GM19239 (cell line): ENCODE measurements at regions not wholly inside any gene's neighbourhood (a gene's known extent, or its start where the extent isn't known, plus 50 kb on each side); places are given as distances from the start of the nearest gene placed in this dataset.

Source experiments
- DNase-seq: peaks from one replicate; pipeline ENCODE4 v3.0.0; 2011; ENCODE audit warnings: low spot score; ENCODE audit not compliant: insufficient read length
- FAIRE-seq: peaks from 2 replicates; lab custom pipeline; 2011; peaks lifted over from hg19 to GRCh38; lab: Jason Lieb, UNC

GRCh38 chr7:156095908-156096539 is 283.8 kb upstream of the SHH start:
- FAIRE-seq, result no peak
- no peak for DNase-seq

GRCh38 chr7:156094350-156095146 is 282.3 kb upstream of the SHH start:
- no peak for FAIRE-seq
- no peak for DNase-seq

GRCh38 chr7:156092307-156092706 is 280.0 kb upstream of the SHH start:
- DNase-seq (no peak), FAIRE-seq (no peak)

DNA sequence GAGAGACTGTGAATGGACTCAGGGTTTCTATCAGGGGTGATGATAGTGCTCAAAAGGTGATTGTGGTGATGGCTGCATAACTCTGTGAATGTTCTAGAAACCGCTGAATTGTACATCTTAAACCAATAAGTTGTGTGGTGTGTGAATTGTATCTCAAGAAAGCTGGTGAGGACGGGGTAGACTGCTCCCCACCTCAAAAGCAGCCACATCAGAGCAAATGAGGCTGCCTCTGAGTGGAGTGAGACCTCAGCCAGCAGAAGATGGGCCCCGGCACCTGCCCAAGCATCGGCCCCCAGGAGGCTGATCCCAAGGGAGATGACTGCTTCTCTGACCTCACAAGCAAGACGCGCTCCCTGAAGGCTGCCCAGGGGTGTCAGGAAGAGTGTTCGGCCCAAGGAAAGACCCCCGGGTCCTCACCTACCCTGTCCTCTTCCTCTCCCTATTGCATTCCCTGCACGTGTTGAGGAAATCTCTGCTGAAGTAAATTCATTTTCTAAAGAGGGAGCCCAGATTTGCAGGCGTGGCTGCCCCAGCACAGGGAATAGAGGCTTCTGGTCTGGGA is 279.3 kb upstream of the SHH start:
- DNase-seq, result no peak
- no peak for FAIRE-seq

DNA sequence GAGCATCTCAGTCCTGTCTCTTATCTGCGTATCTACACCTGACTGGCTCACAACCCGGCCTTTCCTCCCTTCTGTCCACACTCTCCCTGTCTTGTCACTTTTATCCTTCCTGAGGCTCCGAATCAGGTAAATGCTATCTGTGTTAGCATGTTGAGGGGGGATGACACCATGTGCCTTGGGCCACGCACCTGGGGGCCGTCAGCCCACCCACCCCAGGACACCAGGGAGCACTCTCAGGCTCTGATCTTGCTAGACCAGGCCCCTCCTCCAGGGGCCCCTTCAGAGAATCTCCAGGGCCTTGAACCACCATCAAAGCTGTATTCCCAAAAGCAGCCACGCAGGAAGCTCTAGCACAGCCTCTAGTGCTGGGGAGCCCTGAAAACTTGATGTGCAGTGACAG is 278.7 kb upstream of the SHH start:
- no peak for DNase-seq
- FAIRE-seq, result no peak

DNA sequence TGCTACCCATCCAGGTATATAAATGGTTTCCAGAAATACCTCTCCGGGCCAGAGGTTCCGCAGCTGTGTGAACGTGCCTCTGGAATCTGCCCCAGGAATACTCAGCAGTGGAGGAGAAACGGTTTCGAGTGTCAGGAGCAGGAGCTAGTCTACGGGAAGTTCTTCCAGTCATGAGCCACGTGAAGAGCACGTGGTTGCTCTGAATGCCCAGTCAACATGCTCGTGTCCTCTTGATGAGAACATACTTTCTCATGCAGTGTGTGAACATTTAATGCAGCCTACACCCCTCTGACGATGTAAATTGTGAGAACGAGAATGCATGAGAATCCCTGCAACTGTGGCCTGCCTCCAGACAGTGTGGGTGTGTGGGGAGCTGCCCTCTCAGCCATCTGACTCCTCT is 277.0 kb upstream of the SHH start:
- DNase-seq (no peak), FAIRE-seq (no peak)

DNA sequence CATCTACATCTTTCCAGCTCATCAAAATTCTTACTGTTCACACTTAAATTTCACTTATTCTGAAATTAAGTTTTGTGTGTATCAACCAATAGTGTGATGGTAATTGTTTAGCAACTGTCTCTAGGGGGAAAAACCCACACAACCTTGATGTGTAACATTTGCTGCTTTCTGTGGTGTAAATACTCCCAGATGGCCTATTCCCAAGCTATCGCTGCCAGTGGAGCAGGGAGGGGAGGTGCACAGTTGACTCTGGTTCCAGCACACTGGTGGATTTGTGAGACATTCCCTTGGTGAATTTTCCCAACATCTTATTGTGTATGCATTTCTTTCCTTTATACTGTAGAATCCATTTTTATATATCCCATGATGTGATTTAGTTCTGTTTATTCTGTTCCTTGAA is 275.9 kb upstream of the SHH start:
- FAIRE-seq (no peak), DNase-seq (no peak)

- FAIRE-seq, result no peak
Measured at GRCh38 chr7:156082048-156083040, 270.1 kb upstream of the SHH start.

GRCh38 chr7:156080596-156080995 is 268.3 kb upstream of the SHH start:
- DNase-seq (no peak), FAIRE-seq (no peak)

More at GRCh38 chr7:156082048-156083040, 270.1 kb upstream of the SHH start:
- DNase-seq, result no peak

DNA sequence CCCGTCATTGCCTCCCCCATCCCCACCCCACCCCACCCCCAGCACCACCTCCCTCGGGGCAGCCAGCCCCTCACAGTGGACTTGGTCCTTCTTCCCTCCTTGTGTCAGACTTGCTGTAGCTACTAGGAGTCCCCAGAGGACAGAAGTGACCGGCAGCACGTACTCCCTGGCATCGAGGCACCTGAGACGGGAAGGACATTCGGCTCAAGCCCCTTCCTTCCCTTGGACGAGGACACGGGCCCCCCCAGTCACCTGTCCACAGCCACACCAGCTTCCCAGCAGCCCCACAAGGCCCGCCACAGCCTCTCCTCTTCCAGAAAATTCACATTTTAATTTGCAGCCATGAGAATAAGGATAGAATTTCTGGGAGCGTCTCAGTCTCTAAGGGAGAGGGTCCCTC is 267.8 kb upstream of the SHH start:
- FAIRE-seq, result no peak

DNA sequence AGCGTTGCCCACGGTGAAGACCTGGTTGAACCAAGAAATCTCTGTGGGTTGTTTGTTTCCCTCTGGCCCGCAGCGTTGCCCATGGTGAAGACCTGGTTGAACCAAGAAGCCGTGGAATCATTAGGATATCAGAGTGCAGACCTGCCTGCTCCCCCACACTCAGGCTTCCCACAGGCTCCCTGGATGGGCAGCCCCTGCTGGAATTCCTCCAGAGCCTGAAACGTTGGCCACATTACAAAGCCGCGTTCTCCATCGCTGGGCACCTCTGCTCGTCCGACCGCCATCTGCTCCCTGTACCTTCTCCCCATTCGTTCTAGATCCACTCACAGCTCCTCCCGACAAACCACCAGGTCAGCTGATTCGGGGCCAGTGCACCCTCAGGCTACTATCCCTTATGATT is 266.9 kb upstream of the SHH start:
- DNase-seq (no peak), FAIRE-seq (no peak)

More for the DNA sequence above, 267.8 kb upstream of the SHH start:
- DNase-seq, result no peak

DNA sequence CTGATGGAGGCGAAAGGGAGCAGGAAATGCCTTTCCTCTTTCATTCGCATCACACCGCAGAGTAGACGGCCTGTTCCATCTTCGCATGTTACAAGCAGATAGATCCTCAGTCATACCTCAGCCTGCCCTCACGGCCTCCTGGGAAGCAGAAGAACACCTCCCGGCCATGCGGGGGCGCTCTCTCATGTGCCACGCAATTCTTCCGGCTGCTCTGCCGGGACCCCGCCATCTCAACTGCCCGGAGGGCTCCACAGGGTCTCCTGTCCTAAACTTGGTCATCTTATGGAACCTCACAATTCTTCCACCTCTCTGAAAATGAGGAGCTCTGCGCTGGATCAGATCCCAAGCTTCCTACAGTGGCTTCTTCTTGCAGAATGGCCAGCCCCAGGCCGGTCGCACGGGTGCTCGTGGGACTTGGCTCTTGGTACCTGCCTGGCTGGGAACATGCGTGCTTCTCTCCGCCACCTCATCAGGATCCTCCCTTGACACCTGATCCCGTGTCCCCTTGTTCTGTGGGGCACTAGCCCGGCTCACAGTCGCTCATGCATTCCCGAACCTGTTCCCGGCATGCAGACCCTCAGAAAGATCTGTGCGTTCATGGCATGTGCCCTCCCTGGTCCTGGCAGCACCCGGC is 262.8 kb upstream of the SHH start:
- FAIRE-seq (no peak), DNase-seq (no peak)

- no peak for FAIRE-seq
Measured at GRCh38 chr7:156074084-156074483, 261.8 kb upstream of the SHH start.

GRCh38 chr7:156073366-156074052 is 261.2 kb upstream of the SHH start:
- FAIRE-seq (no peak), DNase-seq (no peak)

More at GRCh38 chr7:156074084-156074483, 261.8 kb upstream of the SHH start:
- DNase-seq, result no peak

- no peak for FAIRE-seq
- no peak for DNase-seq
Measured at GRCh38 chr7:156071612-156072011, 259.3 kb upstream of the SHH start.

GRCh38 chr7:156069891-156070290 is 257.6 kb upstream of the SHH start:
- DNase-seq (no peak), FAIRE-seq (no peak)

DNA sequence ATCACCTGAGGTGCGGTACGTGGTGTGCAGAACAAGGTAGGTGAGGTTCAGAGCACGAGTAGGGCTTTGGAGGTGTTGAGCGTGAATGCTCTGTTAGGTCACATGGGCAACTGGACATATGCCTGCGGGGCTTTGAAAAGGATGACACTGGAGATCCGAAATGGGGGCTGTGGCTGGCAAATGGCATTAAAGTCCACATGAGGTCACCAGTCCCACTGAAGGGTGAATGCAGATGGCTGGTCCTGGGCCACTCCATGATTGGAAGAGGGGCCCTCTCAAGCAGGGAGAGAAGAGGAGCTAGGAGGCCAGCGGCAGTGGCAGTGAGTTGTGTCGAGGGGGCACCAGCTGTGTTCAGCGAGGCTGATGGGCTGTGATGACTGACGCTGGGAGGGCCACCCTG is 254.9 kb upstream of the SHH start:
- no peak for FAIRE-seq

DNA sequence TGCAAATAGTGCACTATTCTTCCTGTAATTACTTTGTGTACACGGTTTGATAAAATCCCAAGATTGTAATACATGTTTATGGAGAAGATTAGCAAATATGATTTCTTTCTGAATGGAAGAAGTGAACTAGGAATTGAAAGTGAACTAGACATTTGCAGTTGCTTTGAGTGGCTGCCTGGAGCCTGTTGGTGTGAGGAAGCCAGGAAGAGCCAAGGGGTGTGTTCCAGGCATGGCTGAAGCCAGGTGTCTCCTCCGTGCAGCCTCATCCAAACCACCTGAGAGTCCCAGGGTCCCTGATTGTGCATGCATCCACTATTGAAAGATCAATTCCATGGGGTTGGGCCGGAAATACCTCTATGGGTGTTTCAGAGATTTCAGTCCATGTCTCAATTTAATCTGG is 253.1 kb upstream of the SHH start:
- FAIRE-seq (no peak), DNase-seq (no peak)

More for the DNA sequence above, 254.9 kb upstream of the SHH start:
- DNase-seq, result no peak

DNA sequence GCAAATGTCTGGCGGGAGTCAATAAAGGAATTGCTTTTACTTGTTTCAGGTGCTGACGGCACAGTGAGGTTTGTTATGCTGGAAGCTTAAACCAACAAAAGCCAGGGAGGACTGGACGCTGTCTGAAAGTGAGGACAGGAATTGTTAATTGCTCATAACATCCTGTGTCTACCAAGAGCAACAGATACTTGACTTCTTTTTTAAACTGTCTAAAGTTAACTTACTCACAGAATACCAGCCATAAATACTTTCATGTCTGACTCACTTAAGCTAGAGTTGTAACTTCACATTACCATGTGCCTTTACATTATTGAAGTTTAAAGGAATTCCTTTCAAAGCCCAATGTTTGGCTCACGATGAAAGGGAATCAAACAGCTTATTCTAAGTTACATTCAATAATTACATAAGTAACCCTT is 252.7 kb upstream of the SHH start:
- no peak for FAIRE-seq
- no peak for DNase-seq
